Gastrocnemius medialis (tissue), 4 donors: ENCODE measurements at regions not wholly inside any gene's neighbourhood (a gene's known extent, or its start where the extent isn't known, plus 50 kb on each side); places are given as distances from the start of the nearest gene placed in this dataset.

Experiments used
- POLR2A ChIP-seq, 2 donors: fragments of 450-650 bp; IDR thresholded peaks; one replicate each; pipeline ENCODE4 v1.6.1; 2017; ENCODE audit warnings: antibody characterized with exemption in 2 of 2, mild to moderate bottlenecking in 2 of 2, moderate library complexity in 2 of 2
- TF ChIP-seq, protein P1 (sequence below), 5 experiments: fragments of 450-650 bp in 3 of 5; fragments of 200-600 bp in 2 of 5; sonication (generic) in 2 of 5; IDR thresholded peaks in 4 of 5; conservative IDR thresholded peaks in 1 of 5; 1 replicate in 4 of 5; 2 replicates in 1 of 5; pipeline ENCODE4 v1.5.1; 2016 to 2019; ENCODE audit warnings: antibody characterized with exemption in 5 of 5, mild to moderate bottlenecking in 3 of 5, moderate library complexity in 3 of 5

DNA sequence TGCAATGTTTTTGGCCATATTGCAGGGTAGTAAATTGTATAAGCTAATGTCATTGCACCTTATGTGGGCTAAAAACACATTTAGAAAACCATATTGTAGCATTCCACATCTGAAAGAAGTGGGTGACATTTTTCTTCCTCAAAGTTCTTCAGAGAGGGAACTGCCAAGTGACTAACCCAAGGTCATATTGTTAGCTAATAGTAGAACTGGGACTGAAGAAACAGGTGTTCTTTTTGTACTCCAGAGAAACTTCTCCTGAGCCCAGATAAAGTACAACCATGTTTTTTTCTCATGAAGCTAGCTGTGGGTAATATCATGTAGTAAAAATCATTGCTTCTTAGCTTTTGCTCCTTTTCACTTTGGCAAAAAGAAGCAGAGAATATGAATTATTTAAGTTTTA, 333.0 kb downstream of the NSUN3 start:
- TF ChIP-seq, protein P1, sequence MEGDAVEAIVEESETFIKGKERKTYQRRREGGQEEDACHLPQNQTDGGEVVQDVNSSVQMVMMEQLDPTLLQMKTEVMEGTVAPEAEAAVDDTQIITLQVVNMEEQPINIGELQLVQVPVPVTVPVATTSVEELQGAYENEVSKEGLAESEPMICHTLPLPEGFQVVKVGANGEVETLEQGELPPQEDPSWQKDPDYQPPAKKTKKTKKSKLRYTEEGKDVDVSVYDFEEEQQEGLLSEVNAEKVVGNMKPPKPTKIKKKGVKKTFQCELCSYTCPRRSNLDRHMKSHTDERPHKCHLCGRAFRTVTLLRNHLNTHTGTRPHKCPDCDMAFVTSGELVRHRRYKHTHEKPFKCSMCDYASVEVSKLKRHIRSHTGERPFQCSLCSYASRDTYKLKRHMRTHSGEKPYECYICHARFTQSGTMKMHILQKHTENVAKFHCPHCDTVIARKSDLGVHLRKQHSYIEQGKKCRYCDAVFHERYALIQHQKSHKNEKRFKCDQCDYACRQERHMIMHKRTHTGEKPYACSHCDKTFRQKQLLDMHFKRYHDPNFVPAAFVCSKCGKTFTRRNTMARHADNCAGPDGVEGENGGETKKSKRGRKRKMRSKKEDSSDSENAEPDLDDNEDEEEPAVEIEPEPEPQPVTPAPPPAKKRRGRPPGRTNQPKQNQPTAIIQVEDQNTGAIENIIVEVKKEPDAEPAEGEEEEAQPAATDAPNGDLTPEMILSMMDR (IDR thresholded peaks at IDR 0.05 in 4 of 5, conservative IDR thresholded peaks at IDR 0.05 in 1 of 5), result no peak
- TF ChIP-seq POLR2A (IDR thresholded peaks at IDR 0.05), result no peak
